COR-L47 (cell line): ENCODE measurements at regions not wholly inside any gene's neighbourhood (a gene's known extent, or its start where the extent isn't known, plus 50 kb on each side); places are given as distances from the start of the nearest gene placed in this dataset.

Experiments
- DNase-seq: peaks from one replicate; lab custom pipeline; 2025; lab: John Stamatoyannopoulos, UW

DNA sequence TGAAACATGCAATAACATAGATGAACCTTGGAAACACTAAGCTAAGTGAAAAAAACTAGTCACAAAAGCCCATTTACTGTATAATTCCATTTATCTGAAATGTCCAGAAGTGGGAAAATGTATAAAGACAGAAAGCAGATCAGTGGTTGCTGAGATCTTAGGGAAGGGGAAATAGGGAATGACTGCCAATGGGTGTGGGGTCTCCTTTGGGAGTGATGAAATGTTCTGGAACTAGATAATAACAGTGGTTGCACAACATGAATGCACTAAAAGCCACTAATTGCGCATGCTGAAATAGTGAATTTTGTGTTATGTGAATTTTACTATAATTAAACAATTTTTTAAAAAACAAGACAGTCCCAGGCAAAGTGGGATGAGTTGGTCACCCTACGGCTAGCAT is 472.8 kb downstream of the CCDC171 start:
- no peak for DNase-seq

- no peak for DNase-seq
Measured at GRCh38 chr9:16026886-16027285, 474.0 kb downstream of the CCDC171 start.

GRCh38 chr9:16028548-16028947 is 475.7 kb downstream of the CCDC171 start:
- DNase-seq, result no peak

- no peak for DNase-seq
Measured at GRCh38 chr9:16029046-16029615, 476.3 kb downstream of the CCDC171 start.

GRCh38 chr9:16029796-16030363 is 477.0 kb downstream of the CCDC171 start:
- DNase-seq, result no peak

DNA sequence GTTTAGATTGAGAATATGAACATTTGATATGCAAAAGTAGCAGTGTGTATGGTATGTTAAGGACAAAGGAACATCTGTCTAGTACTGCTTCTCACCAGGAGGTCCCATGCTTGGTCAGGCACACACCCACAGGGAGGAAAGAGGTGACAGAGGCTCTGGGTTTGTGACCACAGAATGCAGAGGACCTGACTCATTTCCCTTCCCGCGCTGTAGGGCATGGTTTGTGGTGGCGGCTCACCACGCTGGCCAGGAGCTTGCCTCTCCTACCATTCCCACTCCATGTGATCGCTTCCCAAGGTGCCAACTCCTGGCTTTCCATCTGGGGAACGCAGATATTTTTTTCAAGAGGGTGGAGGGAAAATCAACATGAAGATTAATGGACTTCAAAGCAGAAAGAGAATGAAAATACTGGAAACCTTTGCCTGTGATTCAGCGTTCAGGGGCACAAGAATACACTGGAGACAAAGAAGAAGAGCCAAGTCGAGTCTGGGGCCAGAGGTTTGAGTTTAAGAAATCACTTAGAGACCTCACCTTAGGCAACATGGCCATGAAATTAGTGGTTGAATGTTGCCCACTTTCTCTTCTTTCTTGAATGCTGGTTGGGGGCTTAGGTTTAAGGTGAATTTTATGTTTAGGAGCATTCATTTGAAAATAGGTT is 477.8 kb downstream of the CCDC171 start:
- no peak for DNase-seq

- DNase-seq, result no peak
Measured at GRCh38 chr9:16031486-16031885, 478.6 kb downstream of the CCDC171 start.

GRCh38 chr9:16031971-16032370 is 479.1 kb downstream of the CCDC171 start:
- no peak for DNase-seq

- no peak for DNase-seq
Measured at GRCh38 chr9:16032799-16033198, 480.0 kb downstream of the CCDC171 start.

GRCh38 chr9:16033253-16033652 is 480.4 kb downstream of the CCDC171 start:
- DNase-seq, result no peak

- DNase-seq, result no peak
Measured at GRCh38 chr9:16033921-16034691, 481.3 kb downstream of the CCDC171 start.

GRCh38 chr9:16039218-16039987 is 486.6 kb downstream of the CCDC171 start:
- no peak for DNase-seq

- DNase-seq, result no peak
Measured at GRCh38 chr9:16039988-16040761, 487.3 kb downstream of the CCDC171 start.

GRCh38 chr9:16043756-16044578 is 491.1 kb downstream of the CCDC171 start:
- no peak for DNase-seq

- DNase-seq, result no peak
Measured at GRCh38 chr9:16044579-16044881, 491.7 kb downstream of the CCDC171 start.

DNA sequence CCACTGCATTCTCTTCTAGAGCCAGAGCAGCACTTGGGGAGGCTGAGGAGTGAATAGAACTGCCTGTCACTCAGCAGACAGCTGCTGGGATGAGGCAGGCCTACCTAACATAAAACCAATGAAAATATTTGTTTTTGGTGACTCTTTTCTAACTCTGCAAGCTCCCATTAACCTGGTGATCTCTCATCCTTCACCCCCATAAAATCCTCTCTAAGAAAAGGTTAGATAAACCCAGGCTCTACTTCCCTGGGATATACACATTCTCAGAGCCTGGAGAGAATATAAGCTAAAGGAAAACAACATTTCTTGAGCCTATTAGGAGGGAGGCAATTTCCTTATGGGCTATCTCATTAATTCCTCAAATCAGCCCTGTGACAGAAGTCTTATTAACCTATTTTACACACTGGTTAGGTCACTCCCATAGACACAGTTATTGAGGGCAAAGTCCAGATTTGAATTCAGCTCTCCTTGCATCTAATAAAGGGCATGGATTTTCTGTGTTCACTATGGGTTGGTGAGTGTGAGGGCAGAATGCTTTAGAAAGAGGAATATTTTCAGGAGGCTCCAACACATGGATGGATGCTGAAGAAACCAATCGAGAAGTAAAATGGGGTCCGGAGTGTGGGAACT is 492.9 kb downstream of the CCDC171 start:
- DNase-seq, result no peak

GRCh38 chr9:16046713-16047112 is 493.9 kb downstream of the CCDC171 start:
- no peak for DNase-seq

DNA sequence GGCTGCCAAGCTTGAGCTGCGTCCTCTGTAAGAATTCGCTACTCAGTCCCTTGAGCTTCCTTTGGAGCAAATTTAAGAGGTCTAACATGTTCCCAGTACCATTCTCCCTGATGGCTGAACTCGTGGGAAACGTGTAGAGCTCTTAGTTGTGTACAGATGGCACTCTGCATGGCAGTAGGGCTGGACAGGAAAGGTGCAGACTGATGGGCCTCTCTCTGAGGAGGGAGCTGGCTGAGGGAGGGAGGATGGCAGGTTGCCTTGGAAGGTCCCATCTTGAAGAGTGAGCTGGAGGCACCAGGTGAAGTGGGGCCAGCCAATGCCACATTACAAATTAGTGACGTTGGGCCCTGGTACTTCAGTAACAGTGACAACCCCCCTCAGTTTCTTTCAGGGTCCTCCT is 495.3 kb downstream of the CCDC171 start:
- no peak for DNase-seq

GRCh38 chr9:16052146-16052545 is 499.3 kb downstream of the CCDC171 start:
- no peak for DNase-seq
